ENCODE measurements at regions not wholly inside any gene's neighbourhood (a gene's known extent, or its start where the extent isn't known, plus 50 kb on each side); places are given as distances from the start of the nearest gene placed in this dataset.

DNA sequence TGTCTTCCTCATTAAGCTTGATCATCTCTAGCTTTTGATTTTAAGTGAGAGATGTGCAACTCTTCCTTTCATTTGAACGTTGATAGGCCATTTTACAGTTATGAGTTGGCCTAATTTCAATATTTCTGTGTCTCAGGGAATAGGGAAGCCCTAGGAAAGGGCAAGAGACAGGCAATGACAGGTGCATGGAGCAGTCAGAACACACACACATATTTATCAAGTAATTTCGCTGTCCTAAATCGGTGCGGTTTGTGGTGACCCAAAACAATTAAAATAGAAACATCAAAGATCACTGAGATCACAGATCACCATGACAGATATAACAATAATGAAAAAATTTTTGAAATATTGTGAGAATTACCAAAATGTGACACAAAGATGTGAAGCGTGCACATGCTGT is 87.7 kb upstream of the LSM6 start:
- no peak for TF ChIP-seq CTCF (conservative IDR thresholded peaks at IDR 0.05; ENCODE audit: low read depth, low read length)
- no peak for DNase-seq (ENCODE audit: low read depth)
- H3K4me3 ChIP-seq (ENCODE audit: low read depth, low read length), result no peak overlapping the region

GRCh38 chr4:146076081-146076480 is 99.4 kb upstream of the LSM6 start:
- H3K4me3 ChIP-seq (ENCODE audit: low read depth, low read length), result no peak overlapping the region
- no peak for TF ChIP-seq CTCF (conservative IDR thresholded peaks at IDR 0.05; ENCODE audit: low read depth, low read length)
- DNase-seq (ENCODE audit: low read depth), result no peak

- DNase-seq (ENCODE audit: low read depth), result no peak
- H3K4me3 ChIP-seq (ENCODE audit: low read depth, low read length), result no peak overlapping the region
- no peak for TF ChIP-seq CTCF (conservative IDR thresholded peaks at IDR 0.05; ENCODE audit: low read depth, low read length)
Observed at GRCh38 chr4:146073517-146073916, 102.0 kb upstream of the LSM6 start.

GRCh38 chr4:146072376-146072775 is 103.1 kb upstream of the LSM6 start:
- TF ChIP-seq CTCF (conservative IDR thresholded peaks at IDR 0.05; ENCODE audit: low read depth, low read length), result no peak
- no peak for DNase-seq (ENCODE audit: low read depth)

DNA sequence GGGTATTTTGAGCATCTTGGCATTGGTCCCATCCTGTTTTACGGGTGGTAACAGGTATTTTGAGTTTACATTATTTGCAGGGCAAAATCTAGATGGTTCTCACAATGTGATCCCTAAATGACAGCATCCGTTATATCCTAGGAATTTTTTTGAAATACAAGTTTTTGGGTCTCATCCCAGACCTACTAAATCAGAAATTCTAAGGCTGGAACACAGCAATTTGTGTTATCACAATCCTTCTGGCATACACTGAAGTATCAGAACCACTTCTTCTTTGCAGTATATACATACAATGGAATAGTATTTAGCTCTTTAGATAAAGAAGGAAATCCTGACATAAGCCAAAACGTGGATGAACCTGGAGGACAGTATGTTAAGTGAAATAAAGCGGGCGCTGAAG is 104.1 kb upstream of the LSM6 start:
- no peak for DNase-seq (ENCODE audit: low read depth)
- no peak overlapping the region for H3K4me3 ChIP-seq (ENCODE audit: low read depth, low read length)
- no peak for TF ChIP-seq CTCF (conservative IDR thresholded peaks at IDR 0.05; ENCODE audit: low read depth, low read length)

More at GRCh38 chr4:146072376-146072775, 103.1 kb upstream of the LSM6 start:
- H3K4me3 ChIP-seq (ENCODE audit: low read depth, low read length), result no peak overlapping the region

DNA sequence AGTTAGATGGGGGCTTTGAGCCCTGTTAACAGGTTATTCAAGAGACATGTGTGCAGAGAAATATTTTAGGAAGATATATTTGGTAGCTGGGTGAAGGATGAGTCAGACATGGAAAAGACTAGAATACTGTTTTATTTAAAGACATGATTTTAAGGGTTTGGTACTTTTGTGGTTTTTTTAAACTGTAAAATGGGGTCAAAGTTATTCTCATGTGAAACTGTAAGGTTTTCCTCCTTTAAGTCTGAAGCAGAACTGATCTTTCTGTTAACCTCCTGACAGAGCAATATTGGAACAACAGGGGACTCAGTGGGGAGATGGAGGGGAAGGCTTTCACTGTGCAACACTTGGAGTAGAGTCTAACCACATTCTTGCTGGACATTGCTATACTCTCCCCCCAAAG is 112.4 kb upstream of the LSM6 start:
- no peak for TF ChIP-seq CTCF (conservative IDR thresholded peaks at IDR 0.05; ENCODE audit: low read depth, low read length)
- no peak for DNase-seq (ENCODE audit: low read depth)

DNA sequence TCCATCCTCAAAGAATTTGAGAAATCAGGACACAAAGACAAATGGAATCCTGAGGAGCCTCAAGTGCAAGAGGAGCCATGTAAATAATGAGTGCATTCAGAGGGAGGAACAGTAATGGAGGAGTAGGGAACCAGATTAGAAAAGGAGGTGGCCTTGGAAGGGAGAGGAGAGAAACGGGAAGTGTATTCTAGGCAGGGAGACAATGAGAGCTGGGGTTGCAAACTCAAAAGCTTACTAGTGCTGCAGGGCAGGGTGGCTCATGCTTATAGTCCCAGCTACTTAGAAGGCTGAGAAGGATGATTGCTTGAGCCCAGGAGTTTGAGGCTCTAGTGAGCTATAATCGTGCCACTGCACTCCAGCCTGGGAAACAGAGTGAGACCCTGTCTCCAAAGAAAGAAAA is 113.2 kb upstream of the LSM6 start:
- TF ChIP-seq CTCF (conservative IDR thresholded peaks at IDR 0.05; ENCODE audit: low read depth, low read length), result no peak
- no peak overlapping the region for H3K4me3 ChIP-seq (ENCODE audit: low read depth, low read length)
- DNase-seq (ENCODE audit: low read depth), result no peak

More for the DNA sequence above, 112.4 kb upstream of the LSM6 start:
- H3K4me3 ChIP-seq (ENCODE audit: low read depth, low read length), result no peak overlapping the region

Measured in epithelial cell of proximal tubule (primary cell).